HG03342 (cell line): ENCODE measurements at regions not wholly inside any gene's neighbourhood (a gene's known extent, or its start where the extent isn't known, plus 50 kb on each side); places are given as distances from the start of the nearest gene placed in this dataset.
"Not testable (repeated sequence)": the region's sequence is repeated elsewhere in the genome, so short reads cannot be mapped to it uniquely, and the experiment has no call there.

ENCODE experiments used
- ATAC-seq: cut with Tn5 transposase; IDR thresholded peaks from one replicate; pipeline ENCODE4 v1.9.1; 2021; ENCODE audit warnings: mild to moderate bottlenecking, moderate library complexity; ENCODE audit not compliant: unreplicated experiment

DNA sequence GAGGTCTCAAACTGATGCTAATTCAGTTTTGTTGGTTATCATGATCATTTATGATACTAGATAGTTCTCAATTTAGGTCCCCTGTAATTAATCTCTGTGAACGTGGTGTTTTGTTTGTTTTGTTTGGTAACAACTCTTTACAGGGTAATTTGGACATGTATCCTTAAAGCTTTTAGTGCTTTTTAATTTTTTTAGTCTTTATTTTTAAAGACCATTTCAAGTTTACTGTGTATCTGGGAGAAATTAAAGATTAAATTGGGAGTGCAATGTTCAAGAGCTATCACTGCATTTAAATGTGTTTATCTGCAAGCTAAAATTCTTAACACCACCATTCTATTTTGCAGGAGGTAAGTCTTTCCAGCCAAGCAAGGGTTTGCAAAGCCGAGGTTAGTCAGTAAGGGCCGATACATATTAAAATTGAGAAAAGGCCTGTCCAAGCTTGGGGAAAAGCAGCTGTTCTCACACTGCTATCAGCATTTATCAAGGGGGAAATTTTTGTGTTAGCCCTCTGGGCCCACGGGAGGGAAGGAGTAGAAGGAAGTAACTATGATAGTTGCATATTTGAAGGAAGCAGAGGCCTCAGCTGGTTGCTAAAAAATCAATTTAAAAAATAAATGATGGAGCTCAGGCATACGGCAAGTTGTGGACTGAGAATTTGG, 59.3 kb upstream of the ZNF217 start:
- ATAC-seq, result no peak

DNA sequence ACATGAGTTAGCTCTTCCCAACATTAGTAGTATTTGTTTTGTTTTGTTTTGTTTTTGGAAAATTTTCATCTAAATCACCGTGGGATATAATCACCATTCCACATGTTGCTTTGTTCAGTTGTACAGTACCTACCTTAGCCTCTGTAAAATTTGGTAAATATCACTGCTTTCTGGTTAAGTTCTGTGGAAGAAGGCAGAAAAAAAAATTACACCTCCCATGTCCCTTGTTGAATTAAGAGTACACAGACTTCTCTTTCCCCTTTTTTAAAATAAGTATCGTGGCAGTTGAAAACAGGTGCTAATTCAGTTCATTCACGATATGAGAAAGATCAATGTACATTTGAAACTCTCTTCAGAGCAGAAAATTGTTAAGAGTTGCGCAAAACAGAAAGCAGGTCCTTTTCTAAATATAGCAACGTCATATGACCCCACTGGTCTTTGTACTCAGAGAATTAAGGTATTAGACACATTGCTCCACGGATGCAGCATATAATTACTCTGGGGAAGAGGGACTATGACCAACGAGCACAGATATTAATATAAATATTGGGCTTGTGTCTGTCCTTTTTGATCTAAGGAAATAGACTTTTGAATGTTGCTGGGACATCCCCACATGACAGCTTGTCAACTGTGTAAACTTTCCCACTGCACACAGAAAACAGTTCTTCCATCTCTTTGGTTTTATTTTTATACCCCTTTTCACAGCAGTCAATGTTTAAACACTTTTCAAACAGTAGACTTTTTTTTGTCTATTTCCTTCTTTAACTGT, 58.6 kb upstream of the ZNF217 start:
- ATAC-seq, result peak; percentile 61

DNA sequence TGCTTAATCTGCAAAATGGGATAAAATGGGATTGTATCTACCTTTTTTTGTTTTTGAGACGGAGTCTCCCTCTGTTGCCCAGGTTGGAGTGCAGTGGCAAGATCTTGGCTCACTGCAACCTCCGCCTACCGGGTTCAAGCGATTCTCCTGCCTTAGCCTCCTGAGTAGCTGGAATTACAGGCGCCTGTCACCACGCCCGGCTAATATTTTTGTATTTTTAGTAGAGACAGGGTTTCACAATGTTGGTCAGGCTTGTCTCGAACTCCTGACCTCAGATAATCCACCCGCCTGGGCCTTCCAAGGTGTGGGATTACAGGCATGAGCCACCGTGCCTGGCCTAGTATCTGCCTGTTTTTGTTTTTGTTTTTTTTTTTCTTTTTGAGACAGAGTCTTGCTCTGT, 55.9 kb upstream of the ZNF217 start:
- ATAC-seq, result not testable (repeated sequence)

DNA sequence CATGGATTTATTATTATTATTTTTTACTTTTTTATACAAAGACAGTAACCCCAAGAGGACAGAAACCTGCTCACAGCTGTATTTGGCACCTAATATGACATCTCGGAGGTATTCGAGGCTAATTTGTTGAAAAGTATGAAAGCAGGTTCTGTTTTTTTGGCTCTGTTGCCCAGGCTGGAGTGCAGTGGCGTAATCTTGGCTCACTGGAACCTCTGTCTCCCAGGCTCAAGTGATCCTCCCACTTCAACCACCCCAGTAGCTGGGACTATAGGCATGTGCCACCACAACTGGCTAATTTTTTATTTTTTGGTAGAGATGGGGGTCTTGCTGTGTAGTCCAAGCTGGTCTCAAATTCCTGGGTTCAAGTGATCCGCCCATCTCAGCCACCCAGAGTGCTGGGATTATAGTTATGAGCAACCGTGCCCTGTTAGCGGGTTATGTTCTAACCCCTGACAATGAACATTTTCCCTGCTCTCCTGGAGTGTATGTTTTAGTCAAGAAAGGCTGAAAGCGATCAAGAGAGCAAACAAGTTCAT, 53.7 kb upstream of the ZNF217 start:
- ATAC-seq, result no peak

DNA sequence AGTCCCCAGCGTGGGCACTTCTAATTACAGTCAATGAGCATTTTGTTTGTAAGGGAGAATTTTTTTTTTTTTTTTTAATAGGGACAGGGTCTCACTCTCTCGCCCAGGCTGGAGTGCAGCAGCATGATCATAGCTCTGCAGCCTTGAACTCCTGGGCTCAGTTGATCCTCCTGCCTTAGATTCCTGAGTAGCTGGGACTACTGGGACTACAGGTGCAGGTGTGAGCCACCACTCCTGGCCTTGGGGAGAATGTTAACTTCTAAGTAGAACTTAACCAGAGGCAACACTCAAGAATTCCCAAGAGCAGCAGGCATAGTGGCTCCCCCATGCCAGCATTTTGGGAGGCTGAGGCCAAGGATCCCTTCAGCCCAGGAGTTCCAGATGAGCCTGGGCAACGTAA, 52.9 kb upstream of the ZNF217 start:
- ATAC-seq, result no peak

DNA sequence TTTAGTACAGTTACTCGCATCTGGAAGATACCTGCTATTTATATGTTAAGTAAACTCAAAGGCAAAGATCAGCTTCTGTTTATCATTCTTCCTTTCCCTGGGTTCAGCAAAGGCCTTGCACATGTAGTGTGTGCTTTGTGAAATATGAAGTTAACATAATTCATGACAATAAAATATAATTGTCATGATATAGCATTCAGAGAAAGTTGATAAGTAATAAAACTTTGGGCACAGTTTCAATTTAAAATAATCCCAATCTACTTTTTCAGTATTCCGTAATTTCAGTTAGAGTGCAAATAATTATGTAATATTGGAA, 51.9 kb upstream of the ZNF217 start:
- no peak for ATAC-seq

DNA sequence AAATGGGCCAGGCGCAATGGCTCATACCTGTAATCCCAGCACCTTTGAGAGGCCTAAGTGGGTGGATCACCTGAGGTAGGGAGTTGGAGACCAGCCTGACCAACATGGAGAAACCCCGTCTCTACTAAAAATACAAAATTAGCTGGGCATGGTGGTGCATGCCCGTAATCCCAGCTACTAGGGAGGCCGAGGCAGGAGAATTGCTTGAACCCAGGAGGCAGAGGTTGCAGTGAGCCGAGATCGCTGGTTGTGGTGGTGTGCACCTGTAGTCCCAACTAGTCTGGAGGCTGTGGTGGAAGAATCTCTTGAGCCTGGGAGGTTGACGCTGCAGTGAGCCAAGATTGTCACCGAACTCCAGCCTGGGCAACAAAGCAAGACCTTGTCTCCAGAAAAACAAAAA, 50.5 kb upstream of the ZNF217 start:
- not testable (repeated sequence) for ATAC-seq
